ENCODE measurements at regions not wholly inside any gene's neighbourhood (a gene's known extent, or its start where the extent isn't known, plus 50 kb on each side); places are given as distances from the start of the nearest gene placed in this dataset.

- H3K27ac ChIP-seq (ENCODE audit: low read depth, low read length, poor library complexity, severe bottlenecking), result no peak overlapping the region
- DNase-seq (ENCODE audit: low spot score), result no peak
- TF ChIP-seq CTCF (conservative IDR thresholded peaks at IDR 0.05; ENCODE audit: low read depth, low read length) (no peak), EZH2 (IDR thresholded peaks at IDR 0.05; ENCODE audit: borderline replicate concordance, low read depth, low read length, poor library complexity, severe bottlenecking) (no peak)
- no peaks in the 10 kb centered on the region for H3K4me1 ChIP-seq (ENCODE audit: insufficient read depth, low read length, poor library complexity, severe bottlenecking)
- CTCF ChIA-PET, result no interaction called here
- H3K9me3 ChIP-seq (ENCODE audit: low read depth, low read length, poor library complexity, severe bottlenecking), result peaks cover 5% of the 10 kb centered on the region
- H3K4me3 ChIP-seq (ENCODE audit: low read depth, low read length, poor library complexity, severe bottlenecking), result no peak overlapping the region
- no peaks in the 10 kb centered on the region for H3K36me3 ChIP-seq (ENCODE audit: insufficient read depth, low read length, poor library complexity, severe bottlenecking)
- intact Hi-C loops (cut with micrococcal nuclease; ENCODE audit: unreplicated experiment), result no loop called here
- POLR2A ChIA-PET (ENCODE audit: low non-redundant PET), result no interaction called here
- no peaks in the 10 kb centered on the region for H3K27me3 ChIP-seq (replicated peaks; ENCODE audit: insufficient read depth, low read depth, low read length, poor library complexity)
- no TSS peak for BruUV-seq (replicated peaks)
These were observed 102.9 kb upstream of the NFE2L3 start for GRCh38 chr7:26049081-26049480.

- Histone ChIP-seq H3K4me1 (ENCODE audit: insufficient read depth, low read length, poor library complexity, severe bottlenecking) (no peaks in the 10 kb centered on the region), H3K36me3 (ENCODE audit: insufficient read depth, low read length, poor library complexity, severe bottlenecking) (no peaks in the 10 kb centered on the region), H3K27me3 (replicated peaks; ENCODE audit: insufficient read depth, low read depth, low read length, poor library complexity) (no peaks in the 10 kb centered on the region), H3K4me3 (ENCODE audit: low read depth, low read length, poor library complexity, severe bottlenecking) (no peak overlapping the region), H3K27ac (ENCODE audit: low read depth, low read length, poor library complexity, severe bottlenecking) (no peak overlapping the region), H3K9me3 (ENCODE audit: low read depth, low read length, poor library complexity, severe bottlenecking) (peaks cover 5% of the 10 kb centered on the region)
- TF ChIP-seq EZH2 (IDR thresholded peaks at IDR 0.05; ENCODE audit: borderline replicate concordance, low read depth, low read length, poor library complexity, severe bottlenecking) (no peak), CTCF (conservative IDR thresholded peaks at IDR 0.05; ENCODE audit: low read depth, low read length) (no peak)
- DNase-seq (ENCODE audit: low spot score), result no peak
- intact Hi-C loops (cut with micrococcal nuclease; ENCODE audit: unreplicated experiment), result no loop called here
- BruUV-seq (replicated peaks), result no TSS peak
- POLR2A ChIA-PET (ENCODE audit: low non-redundant PET), result no interaction called here
- CTCF ChIA-PET, result no interaction called here
These were observed 101.0 kb upstream of the NFE2L3 start for GRCh38 chr7:26051021-26051420.

GRCh38 chr7:26052706-26053105 lies 99.3 kb upstream of the NFE2L3 start:
- H3K4me3 ChIP-seq (ENCODE audit: low read depth, low read length, poor library complexity, severe bottlenecking), result no peak overlapping the region
- POLR2A ChIA-PET (ENCODE audit: low non-redundant PET), result no interaction called here
- H3K4me1 ChIP-seq (ENCODE audit: insufficient read depth, low read length, poor library complexity, severe bottlenecking), result no peaks in the 10 kb centered on the region
- no peak for DNase-seq (ENCODE audit: low spot score)
- no peak for TF ChIP-seq EZH2 (IDR thresholded peaks at IDR 0.05; ENCODE audit: borderline replicate concordance, low read depth, low read length, poor library complexity, severe bottlenecking)
- no peak for TF ChIP-seq CTCF (conservative IDR thresholded peaks at IDR 0.05; ENCODE audit: low read depth, low read length)
- peaks cover 5% of the 10 kb centered on the region for H3K9me3 ChIP-seq (ENCODE audit: low read depth, low read length, poor library complexity, severe bottlenecking)
- no peak overlapping the region for H3K27ac ChIP-seq (ENCODE audit: low read depth, low read length, poor library complexity, severe bottlenecking)
- H3K36me3 ChIP-seq (ENCODE audit: insufficient read depth, low read length, poor library complexity, severe bottlenecking), result no peaks in the 10 kb centered on the region
- H3K27me3 ChIP-seq (replicated peaks; ENCODE audit: insufficient read depth, low read depth, low read length, poor library complexity), result no peaks in the 10 kb centered on the region
- intact Hi-C loops (cut with micrococcal nuclease; ENCODE audit: unreplicated experiment), result no loop called here
- BruUV-seq (replicated peaks), result no TSS peak
- CTCF ChIA-PET, result no interaction called here
